ENCODE measurements at regions not wholly inside any gene's neighbourhood (a gene's known extent, or its start where the extent isn't known, plus 50 kb on each side); places are given as distances from the start of the nearest gene placed in this dataset.

GRCh38 chr2:111656894-111657293, 227.1 kb downstream of the ANAPC1 start:
- TF ChIP-seq SUZ12 (IDR thresholded peaks at IDR 0.05; ENCODE audit: extremely low read depth, insufficient read depth, insufficient read length) (no peak), ZNF274 (IDR thresholded peaks at IDR 0.05; ENCODE audit: low read depth, low read length) (no peak), YY1 (IDR thresholded peaks at IDR 0.05; ENCODE audit: insufficient read depth, insufficient read length) (no peak)

Data from NT2/D1 (cell line).